ENCODE measurements at regions not wholly inside any gene's neighbourhood (a gene's known extent, or its start where the extent isn't known, plus 50 kb on each side); places are given as distances from the start of the nearest gene placed in this dataset.

GRCh38 chr3:10561162-10561945 is 56.0 kb upstream of the ATP2B2 start:
- TF ChIP-seq CTCF (conservative IDR thresholded peaks at IDR 0.05; ENCODE audit: low read depth in 2 of 2) (no peak), CREB1 (CRISPR knock-in tag; IDR thresholded peaks at IDR 0.05; ENCODE audit: low read depth) (no peak), POLR2AphosphoS5 (IDR thresholded peaks at IDR 0.05; ENCODE audit: low read depth) (no peak), EZH2phosphoT487 (IDR thresholded peaks at IDR 0.05; ENCODE audit: unreplicated experiment) (no peak), EZH2 (IDR thresholded peaks at IDR 0.05; ENCODE audit: low read depth, unreplicated experiment) (no peak), ZNF114 (CRISPR knock-in tag; IDR thresholded peaks at IDR 0.05) (no peak), JUNB (IDR thresholded peaks at IDR 0.05; ENCODE audit: unreplicated experiment) (no peak)
- TF ChIP-seq, protein P1, sequence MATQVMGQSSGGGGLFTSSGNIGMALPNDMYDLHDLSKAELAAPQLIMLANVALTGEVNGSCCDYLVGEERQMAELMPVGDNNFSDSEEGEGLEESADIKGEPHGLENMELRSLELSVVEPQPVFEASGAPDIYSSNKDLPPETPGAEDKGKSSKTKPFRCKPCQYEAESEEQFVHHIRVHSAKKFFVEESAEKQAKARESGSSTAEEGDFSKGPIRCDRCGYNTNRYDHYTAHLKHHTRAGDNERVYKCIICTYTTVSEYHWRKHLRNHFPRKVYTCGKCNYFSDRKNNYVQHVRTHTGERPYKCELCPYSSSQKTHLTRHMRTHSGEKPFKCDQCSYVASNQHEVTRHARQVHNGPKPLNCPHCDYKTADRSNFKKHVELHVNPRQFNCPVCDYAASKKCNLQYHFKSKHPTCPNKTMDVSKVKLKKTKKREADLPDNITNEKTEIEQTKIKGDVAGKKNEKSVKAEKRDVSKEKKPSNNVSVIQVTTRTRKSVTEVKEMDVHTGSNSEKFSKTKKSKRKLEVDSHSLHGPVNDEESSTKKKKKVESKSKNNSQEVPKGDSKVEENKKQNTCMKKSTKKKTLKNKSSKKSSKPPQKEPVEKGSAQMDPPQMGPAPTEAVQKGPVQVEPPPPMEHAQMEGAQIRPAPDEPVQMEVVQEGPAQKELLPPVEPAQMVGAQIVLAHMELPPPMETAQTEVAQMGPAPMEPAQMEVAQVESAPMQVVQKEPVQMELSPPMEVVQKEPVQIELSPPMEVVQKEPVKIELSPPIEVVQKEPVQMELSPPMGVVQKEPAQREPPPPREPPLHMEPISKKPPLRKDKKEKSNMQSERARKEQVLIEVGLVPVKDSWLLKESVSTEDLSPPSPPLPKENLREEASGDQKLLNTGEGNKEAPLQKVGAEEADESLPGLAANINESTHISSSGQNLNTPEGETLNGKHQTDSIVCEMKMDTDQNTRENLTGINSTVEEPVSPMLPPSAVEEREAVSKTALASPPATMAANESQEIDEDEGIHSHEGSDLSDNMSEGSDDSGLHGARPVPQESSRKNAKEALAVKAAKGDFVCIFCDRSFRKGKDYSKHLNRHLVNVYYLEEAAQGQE (IDR thresholded peaks at IDR 0.05; ENCODE audit: unreplicated experiment): no peak
